Brain pericyte (primary cell): ENCODE measurements at regions not wholly inside any gene's neighbourhood (a gene's known extent, or its start where the extent isn't known, plus 50 kb on each side); places are given as distances from the start of the nearest gene placed in this dataset.

Experiments
- DNase-seq: peaks from one replicate; pipeline ENCODE4 v3.0.0-alpha.2; 2012; ENCODE audit warnings: low read depth, low spot score

GRCh38 chr4:38230121-38230801 is 270.1 kb downstream of the PTTG2 start:
- no peak for DNase-seq

GRCh38 chr4:38230821-38231563 is 270.8 kb downstream of the PTTG2 start:
- DNase-seq, result no peak

GRCh38 chr4:38231626-38232025 is 271.4 kb downstream of the PTTG2 start:
- no peak for DNase-seq

GRCh38 chr4:38232741-38233140 is 272.5 kb downstream of the PTTG2 start:
- DNase-seq, result no peak

GRCh38 chr4:38233727-38234480 is 273.7 kb downstream of the PTTG2 start:
- no peak for DNase-seq

- no peak for DNase-seq
Observed at GRCh38 chr4:38235354-38235753, 275.2 kb downstream of the PTTG2 start.

- DNase-seq, result no peak
Observed at GRCh38 chr4:38236003-38236402, 275.8 kb downstream of the PTTG2 start.

- DNase-seq, result no peak
Observed at GRCh38 chr4:38236503-38236902, 276.3 kb downstream of the PTTG2 start.

GRCh38 chr4:38237139-38237538 is 276.9 kb downstream of the PTTG2 start:
- DNase-seq, result no peak

- DNase-seq, result no peak
Observed at GRCh38 chr4:38241541-38241940, 281.3 kb downstream of the PTTG2 start.

- DNase-seq, result no peak
Observed at GRCh38 chr4:38242101-38242500, 281.9 kb downstream of the PTTG2 start.

GRCh38 chr4:38242822-38243387 is 282.7 kb downstream of the PTTG2 start:
- no peak for DNase-seq

GRCh38 chr4:38243388-38244053 is 283.3 kb downstream of the PTTG2 start:
- no peak for DNase-seq

- DNase-seq, result no peak
Observed at GRCh38 chr4:38254825-38255224, 294.6 kb downstream of the PTTG2 start.

- no peak for DNase-seq
Observed at GRCh38 chr4:38255572-38255971, 295.4 kb downstream of the PTTG2 start.

- no peak for DNase-seq
Observed at GRCh38 chr4:38266616-38267015, 306.4 kb downstream of the PTTG2 start.

- no peak for DNase-seq
Observed at GRCh38 chr4:38268108-38268820, 308.1 kb downstream of the PTTG2 start.

GRCh38 chr4:38268837-38269236 is 308.6 kb downstream of the PTTG2 start:
- DNase-seq, result no peak

- DNase-seq, result no peak
Observed at GRCh38 chr4:38273407-38273806, 313.2 kb downstream of the PTTG2 start.

GRCh38 chr4:38275331-38276100 is 315.3 kb downstream of the PTTG2 start:
- no peak for DNase-seq
